ENCODE measurements at regions not wholly inside any gene's neighbourhood (a gene's known extent, or its start where the extent isn't known, plus 50 kb on each side); places are given as distances from the start of the nearest gene placed in this dataset.
A peak's percentile ranks its signal among the peaks of the same experiment; 100 is the strongest.
"Not testable (repeated sequence)": the region's sequence is repeated elsewhere in the genome, so short reads cannot be mapped to it uniquely, and the experiment has no call there.

DNA sequence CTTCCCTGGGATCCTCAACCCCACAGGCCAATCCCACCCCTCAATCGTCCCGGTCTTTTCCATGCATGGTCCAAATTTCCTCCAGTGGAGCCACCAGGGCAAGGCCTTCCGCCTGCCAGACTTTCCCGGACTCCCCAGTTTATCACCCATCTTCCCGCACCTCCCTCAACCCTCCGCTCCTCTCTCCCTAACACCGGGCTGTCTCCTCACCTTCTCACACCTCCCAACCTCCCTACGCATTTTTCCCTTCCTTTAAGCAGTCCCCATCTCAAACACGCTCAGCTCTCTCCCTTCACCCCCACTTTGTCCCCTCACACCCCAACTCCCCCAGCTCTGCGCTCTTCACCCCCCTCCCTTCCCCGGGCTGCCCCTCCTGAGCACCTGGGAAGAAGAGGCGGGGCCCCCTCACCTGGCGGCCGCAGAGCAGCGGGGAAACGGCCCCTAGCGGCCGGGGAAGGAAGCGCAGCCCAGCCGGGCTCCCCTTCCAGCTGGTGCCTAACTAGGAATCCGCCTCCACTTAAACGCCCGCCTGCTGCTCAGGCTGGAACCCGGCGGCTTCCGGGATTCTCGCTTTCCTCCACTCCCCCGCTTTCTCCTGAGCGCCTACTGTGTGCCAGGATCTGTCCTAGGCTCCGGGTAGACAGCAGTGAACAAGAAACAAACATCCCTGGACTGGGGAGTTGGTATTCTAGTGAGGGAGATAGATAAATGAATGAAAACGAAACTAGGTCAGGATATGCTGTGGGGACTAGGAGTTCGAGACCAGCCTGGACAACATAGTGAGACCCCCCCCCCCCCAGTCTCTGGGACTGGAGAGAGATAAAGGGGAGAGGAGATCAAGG, 126.7 kb downstream of the CRLF3 start:
- H3K27me3 ChIP-seq (ENCODE audit: control insufficient read depth, insufficient read depth, low read length); H3K9ac ChIP-seq; H3K9me3 ChIP-seq (ENCODE audit: control insufficient read depth, low read length); H3K27ac ChIP-seq; H3K79me2 ChIP-seq; H3K36me3 ChIP-seq (ENCODE audit: control insufficient read depth, insufficient read depth, low read length); H3K4me1 ChIP-seq: not testable (repeated sequence)
- TF ChIP-seq CTCF (IDR thresholded peaks at IDR 0.05): peak; percentile 97
- Histone ChIP-seq H3K4me2 (ENCODE audit: low read length) (peak overlapping the region; percentile 57), H3K4me3 (ENCODE audit: low read depth, low read length) (peak overlapping the region; percentile 31), H2AFZ (peak overlapping the region; percentile 82)

GRCh38 chr17:30696234-30696633, 128.3 kb downstream of the CRLF3 start:
- no peaks in the 10 kb centered on the region for H3K9me3 ChIP-seq (ENCODE audit: control insufficient read depth, low read length)
- H3K4me3 ChIP-seq (ENCODE audit: low read depth, low read length): no peak overlapping the region
- no peak for TF ChIP-seq CTCF (IDR thresholded peaks at IDR 0.05)
- no peak overlapping the region for H3K9ac ChIP-seq
- no peaks in the 10 kb centered on the region for H3K36me3 ChIP-seq (ENCODE audit: control insufficient read depth, insufficient read depth, low read length)
- no peak overlapping the region for H3K4me2 ChIP-seq (ENCODE audit: low read length)
- no peak overlapping the region for H3K27ac ChIP-seq
- no peaks in the 10 kb centered on the region for H3K79me2 ChIP-seq
- H3K27me3 ChIP-seq (ENCODE audit: control insufficient read depth, insufficient read depth, low read length): no peaks in the 10 kb centered on the region
- no peak overlapping the region for H2AFZ ChIP-seq
- peaks cover 4% of the 10 kb centered on the region for H3K4me1 ChIP-seq

- not testable (repeated sequence) for H2AFZ ChIP-seq; H3K27me3 ChIP-seq (ENCODE audit: control insufficient read depth, insufficient read depth, low read length); H3K4me2 ChIP-seq (ENCODE audit: low read length); H3K4me3 ChIP-seq (ENCODE audit: low read depth, low read length); H3K27ac ChIP-seq; H3K4me1 ChIP-seq; H3K9ac ChIP-seq; H3K9me3 ChIP-seq (ENCODE audit: control insufficient read depth, low read length); H3K79me2 ChIP-seq; H3K36me3 ChIP-seq (ENCODE audit: control insufficient read depth, insufficient read depth, low read length)
Observed at GRCh38 chr17:30695265-30695811, 129.2 kb downstream of the CRLF3 start.

- H3K9me3 ChIP-seq (ENCODE audit: control insufficient read depth, low read length); H3K79me2 ChIP-seq; H3K4me1 ChIP-seq; H3K27me3 ChIP-seq (ENCODE audit: control insufficient read depth, insufficient read depth, low read length); H3K4me3 ChIP-seq (ENCODE audit: low read depth, low read length); H3K36me3 ChIP-seq (ENCODE audit: control insufficient read depth, insufficient read depth, low read length); H3K9ac ChIP-seq; H3K27ac ChIP-seq; H3K4me2 ChIP-seq (ENCODE audit: low read length): not testable (repeated sequence)
- peak; percentile 22 for TF ChIP-seq CTCF (IDR thresholded peaks at IDR 0.05)
- peak overlapping the region; percentile 56 for H2AFZ ChIP-seq
Observed at GRCh38 chr17:30693772-30694171, 130.7 kb downstream of the CRLF3 start.

GRCh38 chr17:30689266-30690000, 135.1 kb downstream of the CRLF3 start:
- not testable (repeated sequence) for H3K27ac ChIP-seq; H3K9ac ChIP-seq; H2AFZ ChIP-seq; H3K27me3 ChIP-seq (ENCODE audit: control insufficient read depth, insufficient read depth, low read length); H3K36me3 ChIP-seq (ENCODE audit: control insufficient read depth, insufficient read depth, low read length); H3K4me2 ChIP-seq (ENCODE audit: low read length); H3K79me2 ChIP-seq; H3K4me1 ChIP-seq; H3K4me3 ChIP-seq (ENCODE audit: low read depth, low read length); H3K9me3 ChIP-seq (ENCODE audit: control insufficient read depth, low read length)

DNA sequence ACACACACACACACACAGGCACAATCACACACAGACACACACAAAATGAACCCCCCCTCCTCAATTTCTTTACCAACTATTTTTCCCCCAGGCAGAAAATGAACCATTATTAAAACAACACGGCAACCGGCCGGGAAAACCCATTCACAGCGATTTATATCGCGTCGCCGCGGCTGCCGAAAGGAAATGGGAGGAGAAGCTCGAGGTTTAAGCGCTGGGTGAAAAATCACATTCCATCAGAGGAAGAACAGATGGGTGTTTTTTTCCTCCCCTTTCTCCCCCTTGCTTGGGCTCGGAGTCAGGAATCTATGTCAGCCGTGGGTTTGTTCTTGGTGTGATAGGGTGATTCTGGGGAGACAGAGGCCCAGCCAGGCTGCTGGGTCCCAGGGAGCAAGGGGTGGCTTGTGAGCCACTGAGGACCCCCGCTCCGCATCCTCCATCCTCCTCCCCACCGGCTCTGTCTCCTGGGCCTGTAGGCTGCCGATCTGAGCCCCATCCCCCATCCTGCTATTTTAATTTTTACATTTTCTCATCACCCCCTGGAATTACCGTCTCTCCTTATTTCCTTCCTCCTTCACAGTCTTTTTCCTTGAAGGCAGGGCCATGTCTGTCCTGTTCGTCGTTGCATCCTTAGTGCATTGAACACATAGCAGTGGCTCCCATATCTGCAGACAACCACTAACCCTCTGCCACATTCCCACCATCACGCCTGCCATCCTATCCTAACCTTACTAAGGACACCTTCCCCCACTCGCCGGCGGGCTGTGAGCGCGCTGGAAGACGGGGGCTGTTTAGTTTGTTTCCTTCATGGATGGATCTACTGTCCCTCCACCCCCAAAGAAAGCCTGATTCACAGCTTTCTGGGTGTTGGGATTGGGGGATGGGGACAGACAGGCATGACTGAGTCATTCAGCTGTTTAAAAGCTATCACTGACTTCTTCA, 137.7 kb downstream of the CRLF3 start:
- H3K79me2 ChIP-seq; H3K4me1 ChIP-seq; H3K27ac ChIP-seq; H3K4me3 ChIP-seq (ENCODE audit: low read depth, low read length); H3K36me3 ChIP-seq (ENCODE audit: control insufficient read depth, insufficient read depth, low read length); H3K9ac ChIP-seq; H3K27me3 ChIP-seq (ENCODE audit: control insufficient read depth, insufficient read depth, low read length); H2AFZ ChIP-seq; H3K4me2 ChIP-seq (ENCODE audit: low read length); H3K9me3 ChIP-seq (ENCODE audit: control insufficient read depth, low read length): not testable (repeated sequence)

- not testable (repeated sequence) for H3K4me2 ChIP-seq (ENCODE audit: low read length); H3K79me2 ChIP-seq; H3K9ac ChIP-seq; H3K36me3 ChIP-seq (ENCODE audit: control insufficient read depth, insufficient read depth, low read length); H3K27ac ChIP-seq; H3K4me3 ChIP-seq (ENCODE audit: low read depth, low read length); H3K4me1 ChIP-seq; H3K27me3 ChIP-seq (ENCODE audit: control insufficient read depth, insufficient read depth, low read length); H2AFZ ChIP-seq; H3K9me3 ChIP-seq (ENCODE audit: control insufficient read depth, low read length)
Observed at GRCh38 chr17:30682280-30682679, 142.2 kb downstream of the CRLF3 start.
